ENCODE measurements at regions not wholly inside any gene's neighbourhood (a gene's known extent, or its start where the extent isn't known, plus 50 kb on each side); places are given as distances from the start of the nearest gene placed in this dataset.

DNA sequence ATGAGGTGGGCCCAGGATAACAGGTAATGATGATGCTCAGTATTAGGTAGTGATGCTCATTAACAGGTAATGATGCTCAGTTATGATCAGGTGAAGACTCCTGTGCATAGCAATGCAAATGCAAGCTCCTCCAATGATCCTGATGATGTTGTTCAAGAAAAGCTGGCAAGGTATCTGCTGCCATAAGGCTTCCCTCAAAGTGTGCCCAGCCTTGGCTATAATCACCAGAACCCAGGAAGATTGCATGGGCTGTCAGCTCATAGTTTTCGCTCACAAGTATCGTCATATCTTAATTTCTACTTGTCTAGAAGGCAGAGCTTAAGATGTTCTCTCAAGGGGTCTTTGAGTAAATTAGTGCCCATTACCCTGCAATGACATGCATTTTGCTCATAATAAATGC lies 366.2 kb upstream of the CLNK start:
- DNase-seq: no peak

DNA sequence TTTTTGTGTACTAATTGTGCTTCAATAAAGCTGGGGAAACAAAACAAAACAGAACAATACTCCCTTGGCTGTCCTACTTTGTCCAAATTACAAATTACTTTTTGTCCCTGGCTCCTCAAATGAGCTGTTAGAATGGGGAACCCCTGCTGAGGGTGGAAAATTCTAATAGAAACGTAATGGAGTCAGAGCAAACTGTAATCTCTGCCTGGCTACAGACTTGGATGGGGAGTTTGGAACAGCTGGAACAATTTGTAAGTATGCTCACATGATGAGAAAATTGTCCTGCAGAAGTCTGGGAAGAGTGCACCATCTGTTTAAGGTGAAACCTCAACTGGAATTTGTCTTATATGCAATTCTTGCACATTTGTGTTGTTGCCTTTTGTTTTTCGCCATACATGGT lies 364.4 kb upstream of the CLNK start:
- DNase-seq: no peak

DNA sequence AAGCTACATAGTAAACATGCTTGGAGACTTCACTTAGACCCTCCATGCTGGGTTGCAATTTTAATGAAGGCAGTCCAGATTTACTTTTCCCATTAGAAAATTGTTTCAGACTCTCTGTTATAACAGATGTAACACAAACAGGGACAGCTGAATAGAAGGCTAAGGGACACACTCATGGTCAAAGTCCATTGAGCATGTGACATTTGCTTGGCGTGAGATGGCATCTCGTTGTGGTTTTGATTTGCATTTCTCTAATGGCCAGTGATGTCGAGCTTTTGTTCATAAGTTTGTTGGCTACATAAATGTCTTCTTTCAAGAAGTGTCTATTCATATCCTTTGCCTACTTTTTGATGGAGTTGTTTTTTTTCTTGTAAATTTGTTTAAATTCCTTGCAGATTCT lies 358.2 kb upstream of the CLNK start:
- DNase-seq: no peak

DNA sequence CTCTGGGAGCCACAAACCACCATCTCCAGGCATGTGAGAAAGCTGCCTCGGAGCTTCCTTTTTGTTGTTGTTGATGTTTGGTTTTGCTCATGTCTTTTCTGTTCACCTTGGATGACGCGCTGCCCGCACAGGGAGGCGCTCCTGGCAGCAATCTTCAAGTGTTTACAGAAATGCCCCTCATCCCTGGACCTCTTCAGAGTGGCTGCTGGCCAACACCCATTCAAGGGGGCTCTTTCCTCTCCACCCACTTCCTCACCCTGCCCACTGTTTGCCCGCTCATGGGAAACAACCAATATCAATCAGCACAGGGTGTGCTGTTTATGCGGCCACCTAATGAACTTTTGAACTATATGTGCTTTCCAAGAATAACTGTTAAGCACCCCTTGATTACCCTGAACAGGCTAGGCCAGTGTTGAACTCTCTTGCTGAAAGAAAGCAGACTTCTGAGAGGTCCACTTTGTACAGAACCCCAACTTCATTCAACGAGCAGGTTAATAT lies 355.1 kb upstream of the CLNK start:
- no peak for DNase-seq

DNA sequence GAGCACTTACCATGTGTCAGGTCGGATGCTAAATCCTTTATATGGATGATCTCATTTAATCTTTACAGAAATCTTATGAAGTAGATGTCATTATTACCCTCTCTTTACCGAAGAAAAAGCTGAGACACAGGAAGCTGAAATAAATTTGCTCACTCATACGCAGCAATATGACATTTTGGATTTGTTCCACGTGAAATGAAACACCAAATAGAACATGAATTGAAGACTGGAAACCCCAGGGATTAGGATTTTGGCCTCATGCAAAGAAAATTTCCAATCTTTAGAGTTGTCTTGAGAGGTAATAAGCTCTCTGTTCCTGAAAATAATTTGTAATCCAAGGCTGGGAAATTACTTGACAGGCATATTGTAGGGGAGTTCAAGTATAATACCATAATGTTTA lies 354.4 kb upstream of the CLNK start:
- DNase-seq: peak; percentile 39

DNA sequence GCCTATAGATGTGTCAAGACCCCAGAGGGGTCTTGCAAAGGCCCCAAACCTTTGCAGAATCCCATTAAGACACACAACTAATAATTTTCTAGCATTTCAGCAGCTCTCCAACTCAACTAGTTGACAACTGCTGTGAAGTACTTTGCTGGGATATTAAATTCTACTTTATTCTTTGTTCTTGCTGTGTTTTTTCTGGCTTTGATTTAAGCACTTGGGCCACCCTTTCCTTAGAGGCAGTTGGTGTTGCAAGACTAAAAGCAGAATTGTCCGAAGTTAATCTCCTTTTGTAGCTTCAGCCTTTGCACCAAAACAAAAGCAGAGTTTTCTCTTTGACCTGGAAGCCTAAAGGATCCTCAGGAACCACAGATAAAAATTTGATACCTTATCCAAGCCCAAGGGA lies 353.1 kb upstream of the CLNK start:
- DNase-seq: no peak

DNA sequence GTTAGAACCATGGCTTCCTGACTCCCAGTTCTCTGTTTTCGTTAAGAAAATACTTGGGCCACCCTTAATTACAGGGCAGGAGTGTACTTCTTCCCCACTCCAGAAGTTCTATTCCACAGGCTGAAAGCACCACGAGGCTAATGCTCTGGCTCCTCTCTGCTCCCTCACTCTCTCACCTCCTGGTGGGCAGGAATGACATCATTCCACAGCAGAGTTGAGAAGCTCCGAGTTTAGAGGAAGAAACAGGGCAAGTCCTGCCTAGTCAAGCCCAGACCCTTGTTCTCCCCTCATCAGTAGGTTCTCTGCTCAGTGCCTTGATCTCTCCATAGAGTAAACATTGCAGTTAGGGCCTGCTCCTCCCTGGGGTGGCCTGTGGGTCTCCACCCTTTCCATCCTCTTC lies 343.8 kb upstream of the CLNK start:
- DNase-seq: no peak

DNA sequence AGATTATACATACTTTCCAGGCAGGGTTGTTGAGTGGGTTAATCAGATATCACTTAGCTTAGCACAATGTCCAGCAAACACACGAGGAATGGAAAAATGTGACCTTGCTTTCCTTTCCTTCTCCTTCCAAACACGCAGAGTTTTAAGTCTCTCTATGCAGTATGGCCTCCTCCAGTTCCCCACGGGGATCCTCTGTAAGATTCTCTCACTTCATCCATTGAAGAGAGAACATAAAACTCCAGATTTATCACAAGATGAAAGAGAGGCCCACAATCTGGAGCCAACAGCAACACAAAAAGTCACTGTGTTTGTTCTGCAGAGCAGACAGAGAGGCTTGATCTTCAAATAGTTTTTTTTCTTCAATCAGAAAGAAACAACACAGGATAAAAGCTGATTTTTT lies 336.8 kb upstream of the CLNK start:
- no peak for DNase-seq

DNA sequence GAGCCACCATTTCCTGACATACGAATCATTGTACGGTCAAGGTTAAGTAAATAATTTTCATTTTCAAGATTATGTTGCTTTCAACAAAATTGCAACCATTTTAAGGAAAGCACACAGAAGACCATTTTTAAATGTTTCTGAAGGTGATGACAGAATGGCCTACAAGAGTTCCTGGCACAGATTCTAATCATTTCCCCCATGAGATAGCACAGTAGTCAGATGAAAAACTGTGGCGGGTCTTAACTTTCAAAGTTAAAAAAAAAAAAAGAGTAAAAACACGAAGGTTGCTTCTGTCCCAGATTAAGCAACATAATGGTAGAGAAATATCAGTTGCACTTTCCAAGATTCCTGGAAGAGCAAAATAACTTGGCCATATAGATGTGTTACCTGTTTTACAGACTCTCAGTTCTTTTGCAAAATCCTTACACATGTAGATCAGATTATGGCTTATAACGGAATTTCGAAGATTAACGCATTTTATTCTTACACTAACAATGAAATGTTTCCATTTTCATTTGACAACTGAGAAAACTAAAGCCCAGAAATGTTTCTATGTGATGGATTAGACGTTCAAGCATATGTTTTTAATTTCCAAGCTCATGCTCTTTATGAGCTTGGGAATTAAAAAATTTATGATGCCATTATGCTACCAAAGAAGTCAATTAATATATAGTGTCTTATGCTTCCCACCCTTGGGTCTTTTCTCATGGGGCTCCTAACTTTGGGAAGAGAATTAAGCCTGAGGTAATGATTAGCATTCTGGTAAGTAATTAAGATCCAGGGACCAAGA lies 335.1 kb upstream of the CLNK start:
- DNase-seq: peak; percentile 14

DNA sequence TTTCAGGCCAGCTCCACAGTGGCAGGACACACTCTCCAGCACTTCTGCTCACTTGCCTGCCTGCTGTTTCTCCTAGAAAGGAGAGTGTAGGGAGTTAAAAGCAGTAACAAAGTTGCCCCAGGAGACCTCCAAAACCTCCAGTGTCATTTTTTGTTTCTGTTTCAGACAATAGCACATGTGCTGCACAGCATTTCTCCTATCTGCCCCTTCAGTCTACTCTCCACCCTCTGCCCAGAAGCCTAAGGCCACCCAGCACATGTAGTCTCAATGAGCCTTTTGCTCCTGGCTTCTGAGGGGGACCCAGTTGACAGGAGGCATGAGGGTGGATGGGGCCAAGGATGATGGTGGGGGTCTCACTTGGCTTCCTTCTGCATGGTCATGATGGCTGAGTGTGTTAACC lies 329.6 kb upstream of the CLNK start:
- no peak for DNase-seq

DNA sequence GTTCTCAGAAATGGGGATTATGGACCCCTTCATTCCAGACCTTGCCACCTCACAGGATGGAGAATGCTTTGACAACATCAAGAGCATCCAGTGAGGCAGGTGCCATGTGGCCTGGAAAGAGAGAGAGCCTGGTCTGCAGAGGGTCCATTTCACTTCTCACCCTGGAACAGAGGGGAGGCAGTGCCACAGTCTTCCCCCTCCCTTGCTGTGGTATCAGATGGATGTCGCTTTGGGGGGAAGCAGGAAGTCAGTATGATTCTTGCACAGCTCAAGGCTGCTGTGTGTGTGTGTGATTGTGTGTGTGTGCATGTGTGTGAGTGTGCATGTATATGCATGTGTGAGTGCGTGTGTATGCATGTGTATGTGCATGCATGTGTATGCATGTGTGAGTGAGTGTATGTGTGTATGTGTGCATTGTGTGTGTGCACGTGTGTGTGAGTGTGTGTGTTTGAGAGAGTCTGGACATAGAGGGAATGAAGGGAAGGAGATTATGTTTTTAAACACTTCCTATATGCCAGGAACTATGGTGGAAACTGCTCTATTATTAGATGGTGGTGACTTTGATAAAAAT lies 328.6 kb upstream of the CLNK start:
- no peak for DNase-seq

DNA sequence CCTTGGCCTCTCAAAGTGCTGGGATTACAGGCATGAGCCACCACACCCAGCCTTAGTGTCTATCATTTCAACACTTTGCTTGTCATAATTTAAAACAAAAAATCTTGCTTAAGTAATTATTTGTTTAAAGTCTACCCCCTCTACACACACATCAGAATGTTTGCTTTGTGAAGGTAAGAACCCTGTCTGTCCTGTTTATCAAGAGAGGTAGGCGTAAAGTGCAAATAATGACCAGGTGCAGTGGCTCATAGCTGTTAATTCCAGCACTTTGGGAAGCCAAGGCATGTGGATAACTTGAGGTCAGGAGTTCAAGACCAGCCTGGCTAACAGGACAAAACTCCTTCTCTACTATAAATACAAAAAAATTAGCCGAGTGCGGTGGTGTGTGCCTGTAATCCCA lies 326.7 kb upstream of the CLNK start:
- no peak for DNase-seq

DNA sequence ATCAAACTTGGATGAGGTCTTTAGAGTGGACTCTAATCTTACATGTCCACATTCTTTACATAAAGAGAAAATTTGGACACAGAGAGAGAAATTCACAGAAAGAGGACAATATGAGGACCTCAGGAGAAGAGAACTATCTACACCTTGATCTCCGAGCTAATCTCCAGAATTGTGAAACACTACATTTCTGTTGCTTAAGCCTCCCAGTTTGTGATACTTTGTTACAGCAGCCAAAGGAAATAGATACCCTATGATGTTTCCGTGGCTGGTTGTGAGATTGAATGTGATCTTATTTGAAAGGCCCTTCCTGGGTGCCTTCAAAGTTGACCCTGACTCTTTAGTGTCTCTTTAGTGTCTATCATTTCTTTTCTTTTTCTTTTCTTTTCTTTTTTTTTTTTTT lies 326.1 kb upstream of the CLNK start:
- DNase-seq: no peak

DNA sequence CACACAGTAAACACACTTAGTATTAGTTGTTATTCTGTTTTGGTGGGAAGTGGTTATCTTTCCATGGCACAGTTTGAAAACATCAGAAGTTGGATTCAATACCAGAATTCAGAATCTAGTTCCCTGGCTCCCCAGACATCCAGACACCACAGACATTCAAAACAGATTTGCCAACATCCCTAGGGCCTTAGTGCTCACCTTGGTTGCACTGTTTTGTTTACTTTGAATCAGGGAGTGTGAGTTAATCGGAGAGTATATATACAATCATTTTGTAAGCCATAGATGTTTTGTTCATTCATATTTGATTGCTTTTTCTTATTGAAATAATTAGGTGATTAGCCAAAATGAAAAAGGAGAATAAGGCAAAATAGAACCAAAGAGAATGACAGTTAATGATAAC lies 324.7 kb upstream of the CLNK start:
- no peak for DNase-seq

DNA sequence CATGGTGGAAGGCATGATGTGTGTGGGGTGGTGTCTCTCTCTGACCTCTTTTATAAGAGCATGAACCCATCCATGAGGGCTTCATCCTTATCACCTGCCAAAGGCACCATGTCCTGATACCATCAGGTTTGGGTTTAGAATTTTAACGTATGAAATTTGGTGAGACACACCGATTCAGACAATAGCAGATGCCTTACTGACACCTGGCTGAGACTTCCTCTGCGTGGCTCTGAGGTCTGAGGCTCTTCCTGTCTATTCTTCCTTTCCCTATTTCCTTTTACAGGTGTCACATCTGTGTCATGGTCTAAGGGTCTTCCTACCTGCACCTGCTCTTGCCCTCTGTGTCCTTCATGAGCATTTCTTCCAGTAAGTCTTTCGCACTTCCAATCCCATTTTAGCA lies 320.7 kb upstream of the CLNK start:
- DNase-seq: no peak

DNA sequence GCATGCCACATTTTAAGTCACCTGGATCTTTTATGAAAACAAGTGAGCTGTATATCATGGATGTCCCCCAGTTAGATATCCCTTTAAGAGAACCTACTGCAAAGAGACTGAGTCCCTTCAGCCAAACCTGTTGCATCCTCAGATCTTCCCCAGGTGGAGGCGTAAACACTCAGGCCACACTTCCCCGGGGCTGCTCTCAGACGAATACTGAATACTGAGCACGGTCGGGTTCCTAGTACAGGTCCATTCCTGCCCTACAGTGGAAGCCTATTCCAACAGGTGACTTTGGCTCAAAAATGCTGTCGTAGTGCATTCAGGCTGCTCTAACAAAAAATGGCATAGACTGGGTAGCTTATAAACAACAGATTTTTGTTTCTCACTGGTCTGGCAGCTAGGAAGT lies 320.2 kb upstream of the CLNK start:
- no peak for DNase-seq

DNA sequence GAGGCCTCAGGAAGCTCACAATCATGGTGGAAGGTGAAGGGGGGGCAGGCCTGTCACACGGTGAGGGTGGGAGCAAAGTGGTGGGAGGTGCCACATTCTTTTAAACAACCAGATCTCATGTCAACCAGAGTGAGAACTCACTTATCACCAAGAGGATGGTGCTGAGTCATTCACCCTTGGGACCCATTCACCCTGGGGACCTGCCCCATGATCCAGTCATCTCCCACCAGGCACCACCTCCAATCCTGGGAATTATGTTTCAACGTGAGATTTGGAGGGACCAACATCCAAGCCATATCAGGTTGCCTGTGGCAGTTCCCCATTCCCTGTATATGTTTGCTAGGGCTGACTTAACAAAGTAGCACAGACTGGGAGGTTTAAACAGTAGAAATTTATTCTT lies 318.4 kb upstream of the CLNK start:
- no peak for DNase-seq

DNA sequence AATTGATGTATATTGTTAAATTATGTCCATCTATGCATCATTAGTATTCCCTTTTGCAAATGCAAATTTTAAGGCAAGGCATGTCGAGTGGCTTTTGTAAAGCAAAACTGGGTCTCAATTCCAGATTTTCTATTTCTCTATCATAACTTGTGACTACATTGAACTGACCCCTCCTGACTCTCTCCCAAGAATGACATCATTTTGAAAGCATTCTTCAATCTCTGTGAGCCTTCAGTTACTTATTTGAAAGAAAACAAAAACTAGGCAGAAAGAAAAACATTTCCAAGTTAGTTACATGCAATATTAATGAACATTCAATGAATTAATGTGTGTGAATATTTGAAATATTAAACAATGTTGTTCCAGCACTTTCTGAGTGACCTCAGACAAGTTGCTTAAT lies 314.3 kb upstream of the CLNK start:
- peak; percentile 19 for DNase-seq

DNA sequence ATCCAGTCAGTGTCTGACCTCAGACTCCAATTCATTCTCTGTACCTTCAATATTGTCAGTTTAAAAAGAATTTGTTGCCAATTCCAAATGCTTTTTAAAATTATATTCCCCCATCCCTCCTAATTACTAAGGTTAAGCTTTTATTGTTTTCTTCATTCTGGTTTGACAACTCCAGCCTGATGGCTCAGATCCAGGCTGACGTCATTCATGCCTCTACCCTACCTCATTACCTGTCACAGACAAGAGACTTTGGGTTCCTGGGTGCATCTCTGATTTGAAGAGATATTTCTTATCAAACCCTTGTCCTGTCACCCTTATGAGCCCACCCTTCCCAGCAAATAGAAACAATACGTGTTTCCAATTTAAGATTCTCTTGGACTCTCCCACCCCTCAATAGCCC lies 300.2 kb upstream of the CLNK start:
- DNase-seq: no peak

DNA sequence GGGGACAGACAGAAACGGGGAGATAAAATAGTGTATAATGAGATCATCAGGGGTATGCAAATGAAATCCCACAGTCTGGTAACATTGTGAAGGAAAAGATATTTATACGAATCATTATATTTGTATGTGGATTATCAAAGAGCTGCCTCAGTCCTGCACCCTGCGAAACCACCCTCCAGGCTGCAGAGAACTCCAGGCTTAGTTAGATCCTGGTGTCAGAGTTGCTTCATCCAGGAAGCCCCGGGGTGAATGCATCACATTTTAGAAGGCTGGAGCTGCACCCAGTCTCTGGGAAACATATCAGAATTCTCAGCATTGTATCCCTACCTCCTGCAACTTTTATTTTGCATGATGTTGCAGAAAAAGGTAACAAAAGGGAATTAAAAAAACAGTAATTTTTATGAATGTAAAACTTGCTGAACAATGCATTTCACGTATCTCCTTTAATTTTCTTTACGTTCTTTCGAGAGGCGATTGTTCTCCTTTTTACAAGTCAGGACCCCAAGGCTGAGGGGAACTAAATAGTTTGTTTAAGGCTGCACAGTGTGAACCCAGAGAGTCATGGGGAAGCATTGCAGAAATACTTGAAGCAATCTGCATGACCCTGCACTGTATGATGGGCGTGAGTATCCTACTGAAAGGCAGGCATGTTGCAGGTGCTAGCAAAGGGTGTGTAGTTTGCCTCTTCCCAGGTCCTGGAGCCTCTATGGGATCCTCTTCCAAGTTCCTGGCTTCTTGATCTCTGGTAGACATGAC lies 299.5 kb upstream of the CLNK start:
- DNase-seq: no peak

DNA sequence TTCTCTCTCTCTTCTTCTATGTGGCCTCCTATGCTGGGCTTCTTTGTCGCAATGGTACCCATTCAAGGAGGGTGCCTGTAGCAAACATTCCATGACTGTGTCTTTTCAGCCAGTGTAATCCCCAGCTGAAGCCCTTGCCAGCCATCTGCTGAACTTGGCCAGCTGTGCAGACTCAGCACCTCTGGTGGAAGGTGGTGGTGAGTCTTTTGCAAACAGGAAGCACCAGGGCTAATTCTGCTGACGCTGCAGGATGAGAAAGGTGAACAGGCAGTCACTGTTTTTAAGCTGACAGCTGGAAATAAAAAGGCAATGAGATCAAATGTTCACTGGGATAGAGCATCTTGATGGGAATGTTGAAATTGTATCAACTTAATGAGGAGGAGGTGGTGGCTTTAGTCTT lies 298.7 kb upstream of the CLNK start:
- DNase-seq: no peak

DNA sequence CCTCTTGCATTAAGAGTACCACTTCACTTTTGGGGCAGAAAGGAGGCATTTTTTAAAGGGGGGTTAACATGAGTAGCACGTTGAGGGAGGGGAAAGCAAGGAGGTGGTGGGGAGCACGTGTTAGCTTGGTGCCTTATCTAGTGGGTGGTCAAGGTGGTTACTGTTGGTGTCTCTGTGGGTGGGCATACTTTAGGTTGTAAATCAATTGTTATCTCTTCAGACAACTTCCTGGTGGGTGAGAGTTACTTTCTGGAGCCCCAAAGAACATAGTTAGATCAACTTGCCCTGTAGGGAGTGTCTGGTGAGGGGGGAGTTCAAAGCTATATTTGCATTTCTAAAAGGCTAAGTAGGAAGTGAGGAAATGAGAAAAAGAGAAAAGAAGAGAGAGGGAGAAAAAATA lies 297.7 kb upstream of the CLNK start:
- DNase-seq: no peak

DNA sequence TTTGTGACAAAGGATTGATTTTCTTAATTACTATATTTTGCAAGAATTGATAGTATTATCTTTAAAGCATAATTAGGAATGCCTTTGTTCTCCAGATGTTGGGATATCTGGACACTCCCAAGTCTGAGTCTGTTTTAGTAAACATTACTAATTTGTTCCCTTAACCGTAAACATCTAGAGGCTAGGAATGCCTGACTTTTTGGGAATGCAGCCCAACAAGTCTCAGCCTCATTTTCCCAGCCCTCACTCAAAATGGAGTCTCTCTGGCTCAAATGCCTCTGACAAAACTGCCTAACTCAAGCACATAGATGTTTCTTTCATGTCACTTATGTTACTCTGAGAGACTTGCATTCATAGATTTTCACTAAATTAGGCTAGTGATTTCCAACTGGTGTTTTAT lies 297.0 kb upstream of the CLNK start:
- DNase-seq: no peak

DNA sequence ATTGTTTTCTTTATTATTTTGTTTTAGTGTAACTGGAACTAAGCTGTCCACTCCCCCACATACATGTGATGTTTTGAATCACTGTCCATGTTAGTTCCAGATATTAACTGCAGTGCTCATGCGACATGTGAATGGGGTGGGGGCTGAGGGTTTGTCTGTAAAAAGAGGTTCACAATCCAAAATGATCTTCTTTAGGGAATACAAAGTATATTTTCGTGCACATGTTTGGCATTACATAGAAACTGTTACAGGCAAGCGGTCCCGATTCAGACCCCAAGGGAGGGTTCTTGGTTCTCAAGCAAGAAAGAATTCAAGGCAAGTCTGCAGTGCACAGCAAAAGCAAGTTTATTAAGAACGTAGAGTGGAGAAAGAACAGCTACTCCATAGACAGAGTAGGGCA lies 296.5 kb upstream of the CLNK start:
- DNase-seq: peak; percentile 30
